GM12865 (cell line): ENCODE measurements at regions not wholly inside any gene's neighbourhood (a gene's known extent, or its start where the extent isn't known, plus 50 kb on each side); places are given as distances from the start of the nearest gene placed in this dataset.

ENCODE experiments used
- DNase-seq: peaks from one replicate; pipeline ENCODE4 v3.0.0; 2010; ENCODE audit warnings: low read depth
- H3K4me3 ChIP-seq: 2 replicates; pipeline ENCODE4 v1.5.1; 2011; ENCODE audit warnings: mild to moderate bottlenecking, low read depth, low read length, control low read depth
- CTCF ChIP-seq: IDR thresholded peaks from 2 replicates; pipeline ENCODE4 v1.5.1; 2011; ENCODE audit warnings: low read length, control low read depth, low read depth, inconsistent platforms; ENCODE audit not compliant: insufficient read depth; ENCODE audit errors: missing control alignments

- no peak overlapping the region for H3K4me3 ChIP-seq
- no peak for TF ChIP-seq CTCF
- no peak for DNase-seq
These were observed 314.8 kb downstream of the DIPK2A start for GRCh38 chr3:144286235-144286910.

- no peak for DNase-seq
- TF ChIP-seq CTCF, result no peak
- H3K4me3 ChIP-seq, result no peak overlapping the region
These were observed 315.4 kb downstream of the DIPK2A start for GRCh38 chr3:144287001-144287400.

GRCh38 chr3:144289057-144289456, 317.4 kb downstream of the DIPK2A start:
- no peak for TF ChIP-seq CTCF
- DNase-seq, result no peak
- H3K4me3 ChIP-seq, result no peak overlapping the region

GRCh38 chr3:144294659-144295538, 323.3 kb downstream of the DIPK2A start:
- DNase-seq, result peak; percentile 88
- no peak overlapping the region for H3K4me3 ChIP-seq
- TF ChIP-seq CTCF, result no peak

- no peak overlapping the region; the same call in 1 of the 2 replicates for H3K4me3 ChIP-seq
- TF ChIP-seq CTCF, result no peak
- peak; percentile 13 for DNase-seq
These were observed 324.0 kb downstream of the DIPK2A start for GRCh38 chr3:144295613-144296012.

GRCh38 chr3:144296808-144297207, 325.2 kb downstream of the DIPK2A start:
- DNase-seq, result no peak
- TF ChIP-seq CTCF, result no peak
- no peak overlapping the region for H3K4me3 ChIP-seq
